ENCODE measurements at regions not wholly inside any gene's neighbourhood (a gene's known extent, or its start where the extent isn't known, plus 50 kb on each side); places are given as distances from the start of the nearest gene placed in this dataset.

DNA sequence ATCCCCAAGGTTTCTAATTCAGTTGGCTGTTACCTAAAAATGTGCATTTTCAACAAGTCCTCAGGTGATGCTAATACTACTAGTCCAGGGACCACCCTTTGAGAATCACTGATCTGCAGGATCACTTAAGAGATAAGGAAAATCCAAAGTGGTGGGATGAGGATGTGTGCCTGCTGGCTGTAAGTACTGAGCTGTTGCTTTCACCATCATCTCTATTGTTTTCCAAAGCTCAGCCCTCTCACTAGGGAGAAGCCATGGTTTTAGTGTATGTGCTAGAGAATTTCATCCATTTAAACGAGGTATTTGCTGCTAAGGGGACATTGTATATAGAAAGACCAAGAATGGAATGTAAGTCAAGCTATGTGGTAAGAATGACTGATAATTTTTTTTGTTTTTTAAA, 202.3 kb downstream of the KIF21A start:
- TF ChIP-seq, protein P1, sequence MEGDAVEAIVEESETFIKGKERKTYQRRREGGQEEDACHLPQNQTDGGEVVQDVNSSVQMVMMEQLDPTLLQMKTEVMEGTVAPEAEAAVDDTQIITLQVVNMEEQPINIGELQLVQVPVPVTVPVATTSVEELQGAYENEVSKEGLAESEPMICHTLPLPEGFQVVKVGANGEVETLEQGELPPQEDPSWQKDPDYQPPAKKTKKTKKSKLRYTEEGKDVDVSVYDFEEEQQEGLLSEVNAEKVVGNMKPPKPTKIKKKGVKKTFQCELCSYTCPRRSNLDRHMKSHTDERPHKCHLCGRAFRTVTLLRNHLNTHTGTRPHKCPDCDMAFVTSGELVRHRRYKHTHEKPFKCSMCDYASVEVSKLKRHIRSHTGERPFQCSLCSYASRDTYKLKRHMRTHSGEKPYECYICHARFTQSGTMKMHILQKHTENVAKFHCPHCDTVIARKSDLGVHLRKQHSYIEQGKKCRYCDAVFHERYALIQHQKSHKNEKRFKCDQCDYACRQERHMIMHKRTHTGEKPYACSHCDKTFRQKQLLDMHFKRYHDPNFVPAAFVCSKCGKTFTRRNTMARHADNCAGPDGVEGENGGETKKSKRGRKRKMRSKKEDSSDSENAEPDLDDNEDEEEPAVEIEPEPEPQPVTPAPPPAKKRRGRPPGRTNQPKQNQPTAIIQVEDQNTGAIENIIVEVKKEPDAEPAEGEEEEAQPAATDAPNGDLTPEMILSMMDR (IDR thresholded peaks at IDR 0.05; ENCODE audit: low read depth, low read length): no peak
- no peak for DNase-seq
- Histone ChIP-seq H3K27me3 (no peaks in the 10 kb centered on the region), H3K9me3 (no peaks in the 10 kb centered on the region), H3K4me3 (ENCODE audit: low read depth, low read length) (no peak overlapping the region), H3K36me3 (no peaks in the 10 kb centered on the region), H3K4me1 (no peaks in the 10 kb centered on the region)

DNA sequence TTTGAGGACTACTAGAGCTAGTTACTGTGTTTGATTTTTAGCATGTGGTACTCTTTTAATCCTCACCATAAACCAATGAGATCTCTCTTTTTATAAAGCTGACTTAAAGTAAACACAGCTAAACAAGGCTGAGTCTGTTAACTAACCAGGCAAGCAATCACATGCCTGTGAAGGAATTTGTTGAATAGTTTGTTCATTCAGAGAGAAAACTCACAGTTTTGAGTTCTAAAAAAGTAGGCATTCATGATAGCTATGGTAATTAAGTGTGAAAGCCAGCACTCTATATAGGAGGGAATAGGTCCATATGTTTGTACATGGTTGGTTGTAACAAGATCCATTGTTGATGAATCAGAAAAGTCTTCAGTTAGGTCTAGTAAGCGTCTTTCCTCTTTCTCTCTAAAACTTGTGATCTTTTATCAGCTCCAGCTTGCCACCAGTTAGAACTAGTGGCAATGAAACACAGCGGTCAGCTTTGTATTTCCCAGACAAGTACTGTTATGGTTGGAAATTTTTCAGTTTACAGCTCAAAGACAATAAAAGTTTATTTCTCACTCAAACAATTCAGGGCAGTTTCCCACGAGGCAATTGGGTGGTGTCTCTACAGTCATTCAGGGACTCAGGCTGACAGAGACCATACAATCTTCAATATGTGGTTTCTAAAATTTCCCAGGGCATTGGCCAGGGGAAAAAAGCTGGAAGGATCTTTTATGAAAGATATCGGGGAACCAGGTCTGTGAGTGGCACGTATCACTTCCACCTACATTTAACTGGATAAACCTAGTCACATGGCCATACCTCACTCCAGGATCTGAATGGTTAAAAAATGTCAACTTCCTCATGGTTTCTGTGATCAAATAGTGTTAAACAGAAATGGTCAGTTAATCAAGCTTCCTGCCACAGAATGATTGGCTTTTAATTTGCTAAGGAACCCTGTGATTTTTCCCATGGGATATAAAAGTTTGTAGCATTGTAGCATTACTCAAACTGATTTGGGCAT, 203.1 kb downstream of the KIF21A start:
- TF ChIP-seq, protein P1 (IDR thresholded peaks at IDR 0.05; ENCODE audit: low read depth, low read length): no peak
- no peak overlapping the region for H3K4me3 ChIP-seq (ENCODE audit: low read depth, low read length)
- no peaks in the 10 kb centered on the region for H3K27me3 ChIP-seq
- no peaks in the 10 kb centered on the region for H3K4me1 ChIP-seq
- DNase-seq: no peak
- no peaks in the 10 kb centered on the region for H3K9me3 ChIP-seq
- H3K36me3 ChIP-seq: no peaks in the 10 kb centered on the region

DNA sequence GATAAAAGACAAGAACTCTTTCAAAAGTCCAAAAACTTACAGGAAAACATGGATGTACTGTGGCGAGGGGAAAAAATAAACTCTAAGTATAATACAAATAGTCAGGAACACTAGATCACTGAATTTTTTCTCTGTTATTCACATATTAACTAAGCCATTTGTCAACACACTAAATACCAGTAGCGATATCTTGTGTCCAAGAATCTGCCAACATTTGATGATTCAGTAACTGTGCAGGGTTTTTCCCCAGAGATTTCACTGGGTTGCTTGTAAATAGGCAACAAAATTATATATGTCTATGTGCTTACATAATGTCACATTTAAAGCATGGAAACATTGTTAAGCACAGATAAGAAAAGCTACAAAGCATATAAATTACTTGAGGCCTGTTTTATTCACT, 205.9 kb downstream of the KIF21A start:
- H3K4me3 ChIP-seq (ENCODE audit: low read depth, low read length): no peak overlapping the region
- TF ChIP-seq, protein P1 (IDR thresholded peaks at IDR 0.05; ENCODE audit: low read depth, low read length): no peak
- H3K4me1 ChIP-seq: no peaks in the 10 kb centered on the region
- H3K9me3 ChIP-seq: no peaks in the 10 kb centered on the region
- no peaks in the 10 kb centered on the region for H3K36me3 ChIP-seq
- no peak for DNase-seq
- H3K27me3 ChIP-seq: no peaks in the 10 kb centered on the region

DNA sequence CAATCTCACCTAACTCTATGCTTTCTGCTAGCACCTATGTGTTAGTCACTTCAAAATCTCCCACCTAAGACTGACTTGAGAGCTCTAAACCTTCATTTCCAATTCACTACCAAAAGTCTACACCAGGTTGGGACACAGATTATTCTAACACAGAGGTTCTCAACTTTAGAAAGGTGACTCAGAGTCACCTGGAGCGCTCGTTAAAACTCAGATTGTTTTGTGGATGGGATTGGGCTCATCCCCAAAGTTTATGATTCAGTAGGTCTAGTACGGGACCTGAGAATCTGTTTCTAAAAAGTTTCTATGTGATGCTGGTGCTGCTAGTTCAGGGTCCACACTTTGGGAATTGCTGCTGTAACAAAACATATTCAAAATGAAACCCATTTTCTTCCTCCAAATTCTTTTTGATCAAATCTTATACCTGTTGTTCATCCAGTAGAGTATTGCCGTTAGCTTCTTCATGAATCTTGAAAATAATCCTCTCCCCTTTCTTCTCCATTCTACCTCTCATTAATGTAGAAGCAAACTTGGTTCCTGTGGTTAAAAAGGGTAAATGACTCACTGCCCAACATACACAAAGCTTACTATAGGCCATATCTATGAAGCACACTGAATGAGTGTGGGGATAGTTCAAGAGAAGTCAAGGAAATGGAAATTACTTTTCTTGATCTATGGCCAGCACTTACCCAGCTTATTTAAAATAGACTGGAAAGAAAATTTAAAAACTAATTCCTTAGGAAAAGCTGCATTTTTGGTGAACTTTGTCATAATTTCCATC, 206.7 kb downstream of the KIF21A start:
- H3K27me3 ChIP-seq: no peaks in the 10 kb centered on the region
- H3K9me3 ChIP-seq: no peaks in the 10 kb centered on the region
- TF ChIP-seq, protein P1 (IDR thresholded peaks at IDR 0.05; ENCODE audit: low read depth, low read length): no peak
- H3K4me3 ChIP-seq (ENCODE audit: low read depth, low read length): no peak overlapping the region
- no peaks in the 10 kb centered on the region for H3K36me3 ChIP-seq
- H3K4me1 ChIP-seq: no peaks in the 10 kb centered on the region
- no peak for DNase-seq

DNA sequence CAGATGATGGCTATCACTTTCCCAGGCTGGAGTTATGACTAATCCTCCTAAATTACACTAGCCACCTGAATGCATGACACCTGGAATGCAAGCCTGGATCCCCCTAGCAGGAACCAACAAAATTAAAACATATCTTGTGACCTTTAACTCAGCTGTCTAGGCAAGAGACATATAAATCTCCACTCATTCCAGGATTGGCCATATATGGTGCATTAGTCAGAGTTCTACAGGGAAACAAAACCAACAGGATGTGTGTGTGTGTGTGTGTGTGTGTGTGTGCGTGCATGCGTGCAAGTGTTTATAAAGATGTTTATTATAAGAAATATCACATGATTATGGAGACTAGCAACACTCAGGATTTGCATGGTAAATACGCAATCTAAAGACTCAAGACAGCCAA, 212.8 kb downstream of the KIF21A start:
- Histone ChIP-seq H3K36me3 (no peaks in the 10 kb centered on the region), H3K27me3 (no peaks in the 10 kb centered on the region), H3K9me3 (no peaks in the 10 kb centered on the region), H3K4me1 (no peaks in the 10 kb centered on the region; the same call in 1 of the 2 replicates), H3K4me3 (ENCODE audit: low read depth, low read length) (no peak overlapping the region)
- DNase-seq: no peak
- TF ChIP-seq, protein P1 (IDR thresholded peaks at IDR 0.05; ENCODE audit: low read depth, low read length): no peak
